GM12878 (cell line): ENCODE measurements at regions not wholly inside any gene's neighbourhood (a gene's known extent, or its start where the extent isn't known, plus 50 kb on each side); places are given as distances from the start of the nearest gene placed in this dataset.

Experiments
- ATAC-seq: fragments of 200-7000 bp; cut with Tn5 transposase; 3 replicates; pipeline ENCODE4 v1.9.1; 2020; ENCODE audit warnings: mild to moderate bottlenecking, moderate library complexity
- BruUV-seq: library from RNA; stranded (reverse); fragments of 400-500 nt; replicated peaks from 2 replicates; lab custom pipeline; 2021; lab: Mats Ljungman, UMichigan
- CTCF ChIA-PET: fragments of 300-600 bp; sonication (Branson Sonifier 250); formaldehyde crosslinking; extraction: SDS; loops from one replicate; lab custom pipeline; 2021; ENCODE audit warnings: inconsistent platforms; lab: Yijun Ruan, JAX
- POLR2A ChIA-PET: fragments of 350-600 bp; formaldehyde crosslinking; extraction: SDS; loops from one replicate; lab custom pipeline; 2021; ENCODE audit warnings: inconsistent platforms; lab: Charles Lee
- RAD21 ChIA-PET: fragments of 300-600 bp; sonication (Branson Sonifier 250); formaldehyde crosslinking; loops from one replicate; lab custom pipeline; 2023; ENCODE audit warnings: antibody characterized with exemption; ENCODE audit not compliant: unreplicated experiment; lab: Charles Lee
- SMC1A ChIA-PET: fragments of 300-600 bp; sonication (Branson Sonifier 250); formaldehyde crosslinking; loops from one replicate; lab custom pipeline; 2023; ENCODE audit not compliant: unreplicated experiment, uncharacterized antibody; lab: Charles Lee
- DNase-seq: peaks from one replicate; pipeline ENCODE4 v3.0.0-alpha.2; 2011; ENCODE audit warnings: low read depth, low spot score
- FAIRE-seq: peaks from 3 replicates; lab custom pipeline; 2011; peaks lifted over from hg19 to GRCh38; lab: Jason Lieb, UNC
- H2AFZ ChIP-seq: 2 replicates; pipeline ENCODE4 v1.6.0; 2011; ENCODE audit warnings: low read depth, low read length, control low read depth; ENCODE audit not compliant: control insufficient read depth
- H3K27ac ChIP-seq: 2 replicates; pipeline ENCODE4 v1.5.1; 2011; ENCODE audit warnings: control low read depth; ENCODE audit not compliant: control insufficient read depth, insufficient read depth
- H3K27me3 ChIP-seq, 2 experiments: replicated peaks in 1 of 2; 2 replicates each; pipeline versions ENCODE4 v1.6.0 to v1.6.1; 2011; ENCODE audit warnings: low read length in 1 of 2; ENCODE audit not compliant: control insufficient read depth in 2 of 2, insufficient read depth in 2 of 2
- H3K36me3 ChIP-seq, 2 experiments: 2 replicates each; pipeline ENCODE4 v1.5.1; 2011; ENCODE audit warnings: low read length in 1 of 2; ENCODE audit not compliant: control insufficient read depth in 2 of 2, insufficient read depth in 2 of 2
- H3K4me1 ChIP-seq: 2 replicates; pipeline ENCODE4 v1.6.1; 2011; ENCODE audit warnings: mild to moderate bottlenecking, low read length, moderate library complexity, mixed read lengths; ENCODE audit not compliant: control insufficient read depth, insufficient read depth
- H3K4me2 ChIP-seq: 2 replicates; pipeline ENCODE4 v1.6.0; 2011; ENCODE audit warnings: control low read depth; ENCODE audit not compliant: control insufficient read depth, insufficient read depth
- H3K4me3 ChIP-seq: fragments of 200-600 bp; sonication (generic); 2 replicates; pipeline ENCODE4 v1.5.1; 2016
- H3K79me2 ChIP-seq: 2 replicates; pipeline ENCODE4 v1.6.0; 2011; ENCODE audit warnings: low read length; ENCODE audit not compliant: control insufficient read depth, insufficient read depth
- H3K9ac ChIP-seq: 2 replicates; pipeline ENCODE4 v1.8.0; 2011; ENCODE audit warnings: low read length, control low read depth, mixed read lengths; ENCODE audit not compliant: control insufficient read depth, insufficient read depth
- H3K9me3 ChIP-seq: replicated peaks from 3 replicates; pipeline ENCODE4 v1.5.1; 2011; ENCODE audit warnings: mild to moderate bottlenecking, low read length; ENCODE audit not compliant: control insufficient read depth, insufficient read depth
- H4K20me1 ChIP-seq: 2 replicates; pipeline ENCODE4 v1.6.0; 2011; ENCODE audit not compliant: control insufficient read depth, insufficient read depth
- BMI1 ChIP-seq: fragments of 450-650 bp; IDR thresholded peaks from 2 replicates; pipeline ENCODE4 v1.6.1; 2016; ENCODE audit warnings: mild to moderate bottlenecking, moderate library complexity, borderline replicate concordance
- CBFB ChIP-seq: IDR thresholded peaks from 2 replicates; pipeline ENCODE4 v1.6.1; 2016; ENCODE audit warnings: antibody characterized with exemption, low read depth
- LARP7 ChIP-seq: fragments of 450-650 bp; IDR thresholded peaks from 2 replicates; pipeline ENCODE4 v1.6.1; 2017; ENCODE audit warnings: mild to moderate bottlenecking
- MYB ChIP-seq: fragments of 150-350 bp; IDR thresholded peaks from 2 replicates; pipeline ENCODE4 v1.6.1; 2014; ENCODE audit warnings: mild to moderate bottlenecking, low read depth, low read length, borderline replicate concordance
- NFYB ChIP-seq: IDR thresholded peaks from 2 replicates; pipeline ENCODE4 v1.6.1; 2011; ENCODE audit warnings: low read depth, mild to moderate bottlenecking, low read length, improper control_type of control experiment, moderate library complexity; ENCODE audit not compliant: insufficient read depth
- NR2C1 ChIP-seq: fragments of 450-650 bp; IDR thresholded peaks from 2 replicates; pipeline ENCODE4 v1.6.1; 2017; ENCODE audit warnings: antibody characterized with exemption, mild to moderate bottlenecking, moderate library complexity
- NRF1 ChIP-seq: conservative IDR thresholded peaks from 2 replicates; pipeline ENCODE4 v1.6.1; 2011; ENCODE audit warnings: mild to moderate bottlenecking, low read depth, low read length, improper control_type of control experiment
- RFX5 ChIP-seq: IDR thresholded peaks from 2 replicates; pipeline ENCODE4 v1.6.1; 2011; ENCODE audit warnings: low read depth, low read length, improper control_type of control experiment
- RUNX3 ChIP-seq: IDR thresholded peaks from 2 replicates; pipeline ENCODE4 v1.6.1; 2012; ENCODE audit warnings: low read length, inconsistent platforms
- SMAD5 ChIP-seq: IDR thresholded peaks from 2 replicates; pipeline ENCODE4 v1.6.1; 2016; ENCODE audit warnings: antibody characterized with exemption, low read depth
- SMARCA5 ChIP-seq: fragments of 450-650 bp; IDR thresholded peaks from 2 replicates; pipeline ENCODE4 v1.6.1; 2017; ENCODE audit warnings: mild to moderate bottlenecking
- SMC3 ChIP-seq: IDR thresholded peaks from 2 replicates; pipeline ENCODE4 v1.6.1; 2011; ENCODE audit warnings: low read length, improper control_type of control experiment, borderline replicate concordance
- STAT3 ChIP-seq: IDR thresholded peaks from 2 replicates; pipeline ENCODE4 v1.6.1; 2011; ENCODE audit warnings: low read depth, low read length, improper control_type of control experiment
- TAF1 ChIP-seq: IDR thresholded peaks from 2 replicates; pipeline ENCODE4 v1.6.1; 2011; ENCODE audit warnings: mild to moderate bottlenecking, low read depth, low read length, borderline replicate concordance
- ZBED1 ChIP-seq: IDR thresholded peaks from 2 replicates; pipeline ENCODE4 v1.6.1; 2016; ENCODE audit warnings: borderline replicate concordance
- ZNF24 ChIP-seq: fragments of 450-650 bp; IDR thresholded peaks from 2 replicates; pipeline ENCODE4 v1.6.1; 2017; ENCODE audit warnings: antibody characterized with exemption, mild to moderate bottlenecking
- WGBS: methylation state at CpG from one replicate; pipeline ENCODE4 v1.1.6; 2016; ENCODE audit warnings: low lambda C conversion rate; ENCODE audit not compliant: insufficient replicate concordance, insufficient coverage; ENCODE audit errors: missing lambda C conversion rate; 5-methylcytosine and 5-hydroxymethylcytosine counted together
- in situ Hi-C: fragments of 300-500 bp; cut with MboI; formaldehyde crosslinking; loops from 9 replicates; pipeline ENCODE4 v1.14.3; 2018; ENCODE audit warnings: mixed read lengths
- intact Hi-C: fragments of 100-400 bp; cut with micrococcal nuclease; formaldehyde crosslinking; loops from one replicate; pipeline ENCODE4 v1.14.2; 2022; ENCODE audit not compliant: unreplicated experiment
- TF ChIP-seq, protein P1 (sequence below): fragments of 450-650 bp; formaldehyde crosslinking; IDR thresholded peaks from 2 replicates; pipeline ENCODE4 v1.4.0; 2020; ENCODE audit warnings: mild to moderate bottlenecking, moderate library complexity

DNA sequence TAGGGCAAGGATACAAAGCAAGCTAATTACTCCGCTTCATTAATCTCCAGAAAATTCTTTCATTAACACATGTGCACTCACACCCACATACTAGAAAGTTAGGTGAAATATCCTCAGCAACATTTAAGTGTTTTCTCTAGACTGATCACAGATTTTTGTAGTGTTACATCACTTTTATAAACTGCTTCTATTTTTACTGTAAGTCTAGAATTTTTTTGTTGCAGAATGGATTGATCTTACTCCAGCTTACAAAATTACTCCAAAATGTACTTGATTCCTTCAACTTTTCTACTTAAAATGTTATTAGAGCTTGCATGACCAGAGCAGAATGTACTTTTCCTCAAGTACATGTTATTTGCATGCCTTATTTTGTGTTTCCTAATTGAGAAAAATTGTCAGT lies 2325.2 kb downstream of the PCDH7 start:
- FAIRE-seq, result no peak
- Histone ChIP-seq H4K20me1 (no peaks in the 10 kb centered on the region), H3K4me2 (no peak overlapping the region), H3K9me3 (no peaks in the 10 kb centered on the region), H2AFZ (no peak overlapping the region), H3K36me3 (no peaks in the 10 kb centered on the region), H3K4me1 (no peaks in the 10 kb centered on the region), H3K9ac (no peak overlapping the region), H3K27ac (no peak overlapping the region), H3K4me3 (no peak overlapping the region), H3K27me3 (no peaks in the 10 kb centered on the region), H3K79me2 (no peaks in the 10 kb centered on the region)
- intact Hi-C loops, result no loop called here
- CTCF ChIA-PET, result no interaction called here
- POLR2A ChIA-PET, result no interaction called here
- TF ChIP-seq SMARCA5 (no peak), MYB (no peak), CBFB (no peak), TAF1 (no peak), ZBED1 (no peak), STAT3 (no peak), NFYB (no peak), NRF1 (no peak), SMAD5 (no peak), SMC3 (no peak), NR2C1 (no peak), ZNF24 (no peak), LARP7 (no peak), RUNX3 (no peak), RFX5 (no peak), BMI1 (no peak)
- TF ChIP-seq, protein P1, sequence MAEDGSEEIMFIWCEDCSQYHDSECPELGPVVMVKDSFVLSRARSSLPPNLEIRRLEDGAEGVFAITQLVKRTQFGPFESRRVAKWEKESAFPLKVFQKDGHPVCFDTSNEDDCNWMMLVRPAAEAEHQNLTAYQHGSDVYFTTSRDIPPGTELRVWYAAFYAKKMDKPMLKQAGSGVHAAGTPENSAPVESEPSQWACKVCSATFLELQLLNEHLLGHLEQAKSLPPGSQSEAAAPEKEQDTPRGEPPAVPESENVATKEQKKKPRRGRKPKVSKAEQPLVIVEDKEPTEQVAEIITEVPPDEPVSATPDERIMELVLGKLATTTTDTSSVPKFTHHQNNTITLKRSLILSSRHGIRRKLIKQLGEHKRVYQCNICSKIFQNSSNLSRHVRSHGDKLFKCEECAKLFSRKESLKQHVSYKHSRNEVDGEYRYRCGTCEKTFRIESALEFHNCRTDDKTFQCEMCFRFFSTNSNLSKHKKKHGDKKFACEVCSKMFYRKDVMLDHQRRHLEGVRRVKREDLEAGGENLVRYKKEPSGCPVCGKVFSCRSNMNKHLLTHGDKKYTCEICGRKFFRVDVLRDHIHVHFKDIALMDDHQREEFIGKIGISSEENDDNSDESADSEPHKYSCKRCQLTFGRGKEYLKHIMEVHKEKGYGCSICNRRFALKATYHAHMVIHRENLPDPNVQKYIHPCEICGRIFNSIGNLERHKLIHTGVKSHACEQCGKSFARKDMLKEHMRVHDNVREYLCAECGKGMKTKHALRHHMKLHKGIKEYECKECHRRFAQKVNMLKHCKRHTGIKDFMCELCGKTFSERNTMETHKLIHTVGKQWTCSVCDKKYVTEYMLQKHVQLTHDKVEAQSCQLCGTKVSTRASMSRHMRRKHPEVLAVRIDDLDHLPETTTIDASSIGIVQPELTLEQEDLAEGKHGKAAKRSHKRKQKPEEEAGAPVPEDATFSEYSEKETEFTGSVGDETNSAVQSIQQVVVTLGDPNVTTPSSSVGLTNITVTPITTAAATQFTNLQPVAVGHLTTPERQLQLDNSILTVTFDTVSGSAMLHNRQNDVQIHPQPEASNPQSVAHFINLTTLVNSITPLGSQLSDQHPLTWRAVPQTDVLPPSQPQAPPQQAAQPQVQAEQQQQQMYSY (CRISPR knock-in tag), result no peak
- in situ Hi-C loops, result no loop called here
- no peak for DNase-seq
- no peak for ATAC-seq
- RAD21 ChIA-PET, result no interaction called here
- SMC1A ChIA-PET, result no interaction called here
- no TSS peak for BruUV-seq
- 75% methylated on average over 1 of the region's 1 CpG for WGBS
